GM18519 (cell line): ENCODE measurements at regions not wholly inside any gene's neighbourhood (a gene's known extent, or its start where the extent isn't known, plus 50 kb on each side); places are given as distances from the start of the nearest gene placed in this dataset.

ENCODE experiments used
- ATAC-seq: cut with Tn5 transposase; IDR thresholded peaks from one replicate; pipeline ENCODE4 v1.9.1; 2021; ENCODE audit warnings: mild to moderate bottlenecking, moderate library complexity; ENCODE audit not compliant: unreplicated experiment, low FRiP score

- ATAC-seq = no peak
These were observed 324.3 kb upstream of the POU3F1 start for GRCh38 chr1:38370716-38371504.

- no peak for ATAC-seq
These were observed 318.6 kb upstream of the POU3F1 start for GRCh38 chr1:38365242-38365641.

GRCh38 chr1:38361566-38361965, 315.0 kb upstream of the POU3F1 start:
- ATAC-seq = no peak

- no peak for ATAC-seq
These were observed 314.2 kb upstream of the POU3F1 start for GRCh38 chr1:38360807-38361206.

GRCh38 chr1:38353956-38354355, 307.4 kb upstream of the POU3F1 start:
- ATAC-seq = no peak

GRCh38 chr1:38352869-38353268, 306.3 kb upstream of the POU3F1 start:
- no peak for ATAC-seq

GRCh38 chr1:38347446-38348175, 301.0 kb upstream of the POU3F1 start:
- ATAC-seq = no peak

GRCh38 chr1:38344716-38345115, 298.1 kb upstream of the POU3F1 start:
- ATAC-seq = no peak

GRCh38 chr1:38341694-38342093, 295.1 kb upstream of the POU3F1 start:
- ATAC-seq = no peak

GRCh38 chr1:38340409-38340808, 293.8 kb upstream of the POU3F1 start:
- ATAC-seq = no peak

GRCh38 chr1:38337711-38338110, 291.1 kb upstream of the POU3F1 start:
- no peak for ATAC-seq

- ATAC-seq = no peak
These were observed 290.4 kb upstream of the POU3F1 start for GRCh38 chr1:38336961-38337360.

- ATAC-seq = no peak
These were observed 289.8 kb upstream of the POU3F1 start for GRCh38 chr1:38336301-38336923.

GRCh38 chr1:38334930-38335592, 288.5 kb upstream of the POU3F1 start:
- no peak for ATAC-seq

GRCh38 chr1:38332649-38333310, 286.2 kb upstream of the POU3F1 start:
- ATAC-seq = no peak

- ATAC-seq = no peak
These were observed 285.1 kb upstream of the POU3F1 start for GRCh38 chr1:38331496-38332210.

- ATAC-seq = no peak
These were observed 284.2 kb upstream of the POU3F1 start for GRCh38 chr1:38330799-38331198.

GRCh38 chr1:38329644-38330043, 283.1 kb upstream of the POU3F1 start:
- no peak for ATAC-seq

- ATAC-seq = no peak
These were observed 281.9 kb upstream of the POU3F1 start for GRCh38 chr1:38328278-38329035.
